OCI-LY7 (cell line): ENCODE measurements at regions not wholly inside any gene's neighbourhood (a gene's known extent, or its start where the extent isn't known, plus 50 kb on each side); places are given as distances from the start of the nearest gene placed in this dataset.

Experiments
- EZH2phosphoT487 ChIP-seq: fragments of 200-600 bp; sonication (generic); IDR thresholded peaks from 2 replicates; pipeline ENCODE4 v1.6.1; 2018; ENCODE audit warnings: low read depth, borderline replicate concordance, mild to moderate bottlenecking, mixed run types, antibody characterized with exemption, low read length, moderate library complexity, mixed read lengths
- TF ChIP-seq, protein P1 (sequence below): fragments of 200-600 bp; sonication (generic); conservative IDR thresholded peaks from 2 replicates; pipeline ENCODE4 v1.5.1; 2014; ENCODE audit warnings: mild to moderate bottlenecking, antibody characterized with exemption, low read length, moderate library complexity, mixed read lengths

DNA sequence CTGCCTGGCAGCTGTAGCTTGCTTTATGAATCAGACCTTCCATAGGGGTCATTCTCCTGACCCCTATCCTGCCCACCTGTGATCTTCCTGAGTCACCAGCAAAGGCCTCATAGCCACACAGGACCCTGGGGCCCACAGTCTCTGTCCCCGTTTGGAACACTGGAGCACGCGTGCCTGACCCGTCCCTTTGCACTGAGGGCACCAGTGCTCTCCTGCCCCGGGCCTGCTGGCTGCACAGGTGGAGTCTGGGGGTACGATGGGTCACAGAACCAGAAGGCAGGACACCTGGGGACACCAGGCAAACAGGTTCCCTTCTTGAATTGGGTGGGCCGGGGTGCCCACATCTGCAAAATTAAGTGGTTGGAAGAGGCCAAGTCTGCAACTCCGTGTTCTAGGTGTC is 97.2 kb downstream of the CPZ start:
- TF ChIP-seq, protein P1, sequence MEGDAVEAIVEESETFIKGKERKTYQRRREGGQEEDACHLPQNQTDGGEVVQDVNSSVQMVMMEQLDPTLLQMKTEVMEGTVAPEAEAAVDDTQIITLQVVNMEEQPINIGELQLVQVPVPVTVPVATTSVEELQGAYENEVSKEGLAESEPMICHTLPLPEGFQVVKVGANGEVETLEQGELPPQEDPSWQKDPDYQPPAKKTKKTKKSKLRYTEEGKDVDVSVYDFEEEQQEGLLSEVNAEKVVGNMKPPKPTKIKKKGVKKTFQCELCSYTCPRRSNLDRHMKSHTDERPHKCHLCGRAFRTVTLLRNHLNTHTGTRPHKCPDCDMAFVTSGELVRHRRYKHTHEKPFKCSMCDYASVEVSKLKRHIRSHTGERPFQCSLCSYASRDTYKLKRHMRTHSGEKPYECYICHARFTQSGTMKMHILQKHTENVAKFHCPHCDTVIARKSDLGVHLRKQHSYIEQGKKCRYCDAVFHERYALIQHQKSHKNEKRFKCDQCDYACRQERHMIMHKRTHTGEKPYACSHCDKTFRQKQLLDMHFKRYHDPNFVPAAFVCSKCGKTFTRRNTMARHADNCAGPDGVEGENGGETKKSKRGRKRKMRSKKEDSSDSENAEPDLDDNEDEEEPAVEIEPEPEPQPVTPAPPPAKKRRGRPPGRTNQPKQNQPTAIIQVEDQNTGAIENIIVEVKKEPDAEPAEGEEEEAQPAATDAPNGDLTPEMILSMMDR: no peak
- no peak for TF ChIP-seq EZH2phosphoT487
